Liver (tissue), 3 donors: ENCODE measurements at regions not wholly inside any gene's neighbourhood (a gene's known extent, or its start where the extent isn't known, plus 50 kb on each side); places are given as distances from the start of the nearest gene placed in this dataset.

ENCODE experiments used
- CTCF ChIP-seq: fragments of 150-350 bp; IDR thresholded peaks from 2 replicates; pipeline ENCODE4 v1.5.1; 2017; ENCODE audit warnings: improper control_type of control experiment, low read depth, low read length; ENCODE audit not compliant: missing input control
- GABPA ChIP-seq, 2 donors: IDR thresholded peaks in 1 of 2; conservative IDR thresholded peaks in 1 of 2; 2 replicates each; pipeline ENCODE4 v1.6.1; 2016; ENCODE audit warnings: antibody characterized with exemption in 2 of 2, mild to moderate bottlenecking in 1 of 2, moderate library complexity in 1 of 2
- RAD21 ChIP-seq, 2 donors: IDR thresholded peaks; 2 replicates each; pipeline ENCODE4 v1.6.1; 2016; ENCODE audit warnings: antibody characterized with exemption in 2 of 2, mild to moderate bottlenecking in 2 of 2
- REST ChIP-seq: IDR thresholded peaks from 2 replicates; pipeline ENCODE4 v1.6.1; 2016; ENCODE audit warnings: antibody characterized with exemption, mild to moderate bottlenecking
- SP1 ChIP-seq: IDR thresholded peaks from 2 replicates; pipeline ENCODE4 v1.6.1; 2018; ENCODE audit warnings: antibody characterized with exemption, mild to moderate bottlenecking
- TF ChIP-seq, protein P1 (sequence below): IDR thresholded peaks from 2 replicates; pipeline ENCODE4 v1.6.1; 2016; ENCODE audit warnings: antibody characterized with exemption
- donor health status: healthy.
- donor health status: healthy.

- no peak for TF ChIP-seq CTCF
- TF ChIP-seq REST, result no peak
- TF ChIP-seq RAD21 (IDR thresholded peaks at IDR 0.05), result no peak
- TF ChIP-seq, protein P1, sequence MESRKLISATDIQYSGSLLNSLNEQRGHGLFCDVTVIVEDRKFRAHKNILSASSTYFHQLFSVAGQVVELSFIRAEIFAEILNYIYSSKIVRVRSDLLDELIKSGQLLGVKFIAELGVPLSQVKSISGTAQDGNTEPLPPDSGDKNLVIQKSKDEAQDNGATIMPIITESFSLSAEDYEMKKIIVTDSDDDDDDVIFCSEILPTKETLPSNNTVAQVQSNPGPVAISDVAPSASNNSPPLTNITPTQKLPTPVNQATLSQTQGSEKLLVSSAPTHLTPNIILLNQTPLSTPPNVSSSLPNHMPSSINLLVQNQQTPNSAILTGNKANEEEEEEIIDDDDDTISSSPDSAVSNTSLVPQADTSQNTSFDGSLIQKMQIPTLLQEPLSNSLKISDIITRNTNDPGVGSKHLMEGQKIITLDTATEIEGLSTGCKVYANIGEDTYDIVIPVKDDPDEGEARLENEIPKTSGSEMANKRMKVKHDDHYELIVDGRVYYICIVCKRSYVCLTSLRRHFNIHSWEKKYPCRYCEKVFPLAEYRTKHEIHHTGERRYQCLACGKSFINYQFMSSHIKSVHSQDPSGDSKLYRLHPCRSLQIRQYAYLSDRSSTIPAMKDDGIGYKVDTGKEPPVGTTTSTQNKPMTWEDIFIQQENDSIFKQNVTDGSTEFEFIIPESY, result no peak
- TF ChIP-seq GABPA (IDR thresholded peaks at IDR 0.05 in 1 of 2, conservative IDR thresholded peaks at IDR 0.05 in 1 of 2), result no peak
- TF ChIP-seq SP1, result no peak
Measured at GRCh38 chr3:28903171-28903601, 377.7 kb upstream of the RBMS3 start.
